A549 (cell line): ENCODE measurements at regions not wholly inside any gene's neighbourhood (a gene's known extent, or its start where the extent isn't known, plus 50 kb on each side); places are given as distances from the start of the nearest gene placed in this dataset.

Source experiments
- ATAC-seq, 2 experiments: fragments of 200-7000 bp in 1 of 2; fragments of >200 bp in 1 of 2; cut with Nextera tagmentation in 1 of 2; cut with Tn5 transposase in 1 of 2; 3 replicates each; pipeline versions ENCODE4 v1.8.0 to v1.9.1; 2018 to 2020; ENCODE audit warnings: mild to moderate bottlenecking in 1 of 2, moderate library complexity in 1 of 2
- CTCF ChIA-PET: fragments of 300-600 bp; sonication (Branson Sonifier 250); formaldehyde crosslinking; extraction: SDS; loops from one replicate; lab custom pipeline; 2021; ENCODE audit warnings: antibody characterized with exemption, inconsistent platforms; lab: Yijun Ruan, JAX
- POLR2A ChIA-PET: fragments of 350-600 bp; formaldehyde crosslinking; extraction: SDS; loops from one replicate; lab custom pipeline; 2021; ENCODE audit warnings: antibody characterized with exemption, inconsistent platforms; lab: Yijun Ruan, JAX
- DNase-seq, 2 experiments: peaks; one replicate each; pipeline versions ENCODE4 v3.0.0 to v3.0.0-alpha.2; 2011 to 2016; ENCODE audit warnings: low read depth in 1 of 2, low spot score in 1 of 2
- FAIRE-seq: peaks from 2 replicates; lab custom pipeline; 2011; peaks lifted over from hg19 to GRCh38; lab: Jason Lieb, UNC
- H3K27ac ChIP-seq, 2 experiments: fragments of >200 bp; sonication (Bioruptor Twin); formaldehyde crosslinking; 3 replicates each; pipeline ENCODE4 v1.5.1; 2016 to 2017
- H3K4me1 ChIP-seq: fragments of >200 bp; sonication (Bioruptor Twin); formaldehyde crosslinking; 3 replicates; pipeline ENCODE4 v1.6.1; 2016
- H3K4me2 ChIP-seq: fragments of >200 bp; sonication (Bioruptor Twin); formaldehyde crosslinking; 3 replicates; pipeline ENCODE4 v1.6.1; 2016
- H3K4me3 ChIP-seq: fragments of >200 bp; sonication (Bioruptor Twin); formaldehyde crosslinking; 3 replicates; pipeline ENCODE4 v1.5.1; 2016
- H3K9me3 ChIP-seq: fragments of >200 bp; sonication (Bioruptor Twin); formaldehyde crosslinking; 3 replicates; pipeline ENCODE4 v1.6.1; 2016
- BCL3 ChIP-seq: fragments of >200 bp; sonication (Bioruptor Twin); formaldehyde crosslinking; IDR thresholded peaks from 3 replicates; pipeline ENCODE4 v1.6.1; 2016
- CBX2 ChIP-seq: fragments of 200-600 bp; sonication (generic); IDR thresholded peaks from 2 replicates; pipeline ENCODE4 v1.6.1; 2016; ENCODE audit warnings: low read depth, mild to moderate bottlenecking, borderline replicate concordance
- CEBPB ChIP-seq, 2 experiments: fragments of >200 bp in 1 of 2; sonication (Bioruptor Twin) in 1 of 2; formaldehyde crosslinking in 1 of 2; IDR thresholded peaks; 2 replicates each; pipeline ENCODE4 v1.6.1; 2012 to 2016
- CHD4 ChIP-seq: fragments of 200-600 bp; sonication (generic); IDR thresholded peaks from 2 replicates; pipeline ENCODE4 v1.6.1; 2016; ENCODE audit warnings: antibody characterized with exemption, mild to moderate bottlenecking, borderline replicate concordance
- CTCF ChIP-seq: fragments of >200 bp; sonication (Bioruptor Twin); formaldehyde crosslinking; IDR thresholded peaks from 3 replicates; pipeline ENCODE4 v1.5.1; 2016
- E2F6 ChIP-seq: IDR thresholded peaks from 2 replicates; pipeline ENCODE4 v1.6.1; 2012; ENCODE audit warnings: low read depth, borderline replicate concordance
- EHMT2 ChIP-seq: fragments of 200-600 bp; sonication (generic); IDR thresholded peaks from 2 replicates; pipeline ENCODE4 v1.6.1; 2016; ENCODE audit warnings: antibody characterized with exemption, low read depth, mild to moderate bottlenecking, moderate library complexity
- ELK1 ChIP-seq: fragments of 150-350 bp; IDR thresholded peaks from 2 replicates; pipeline ENCODE4 v1.6.1; 2014; ENCODE audit warnings: low read depth, mild to moderate bottlenecking, low read length
- EP300 ChIP-seq, 2 experiments: fragments of >200 bp; sonication (Bioruptor Twin); formaldehyde crosslinking; IDR thresholded peaks; 2 replicates in 1 of 2; 3 replicates in 1 of 2; pipeline ENCODE4 v1.6.1; 2016 to 2017
- FOSB ChIP-seq: fragments of 250-450 bp; sonication (Bioruptor Pico); IDR thresholded peaks from 2 replicates; pipeline ENCODE4 v1.5.0; 2020; ENCODE audit warnings: mild to moderate bottlenecking, moderate library complexity
- GATA3 ChIP-seq: IDR thresholded peaks from 2 replicates; pipeline ENCODE4 v1.6.1; 2012; ENCODE audit warnings: borderline replicate concordance
- HES2 ChIP-seq: fragments of >200 bp; sonication (Bioruptor Twin); formaldehyde crosslinking; IDR thresholded peaks from 2 replicates; pipeline ENCODE4 v1.6.1; 2016
- HOXB13 ChIP-seq: fragments of 250-450 bp; sonication (Bioruptor Pico); IDR thresholded peaks from 2 replicates; pipeline ENCODE4 v1.5.0; 2020; ENCODE audit warnings: low read depth, mild to moderate bottlenecking, moderate library complexity
- JUN ChIP-seq, 2 experiments: fragments of >200 bp; sonication (Bioruptor Twin); formaldehyde crosslinking; IDR thresholded peaks; 2 replicates in 1 of 2; 3 replicates in 1 of 2; pipeline ENCODE4 v1.6.1; 2016 to 2017
- KDM5A ChIP-seq: fragments of 200-600 bp; sonication (generic); IDR thresholded peaks from 2 replicates; pipeline ENCODE4 v1.6.1; 2016; ENCODE audit warnings: antibody characterized with exemption, mild to moderate bottlenecking
- MAFK ChIP-seq: fragments of 450-650 bp; IDR thresholded peaks from 2 replicates; pipeline ENCODE4 v1.6.1; 2014; ENCODE audit not compliant: partially characterized antibody
- MAZ ChIP-seq: fragments of 150-350 bp; IDR thresholded peaks from 2 replicates; pipeline ENCODE4 v1.6.1; 2014; ENCODE audit warnings: antibody characterized with exemption, low read depth, low read length, borderline replicate concordance
- MYC ChIP-seq: IDR thresholded peaks from 2 replicates; pipeline ENCODE4 v1.6.1; 2012; ENCODE audit warnings: mild to moderate bottlenecking, inconsistent platforms, low read length, improper control_type of control experiment, borderline replicate concordance
- NFE2L2 ChIP-seq: fragments of 150-350 bp; conservative IDR thresholded peaks from 2 replicates; pipeline ENCODE4 v1.6.1; 2014; ENCODE audit warnings: low read length
- PHF8 ChIP-seq: fragments of 200-600 bp; sonication (generic); IDR thresholded peaks from 2 replicates; pipeline ENCODE4 v1.6.1; 2016; ENCODE audit warnings: low read depth, mild to moderate bottlenecking, antibody characterized with exemption, moderate library complexity, borderline replicate concordance
- POLR2A ChIP-seq: IDR thresholded peaks from 2 replicates; pipeline ENCODE4 v1.6.1; 2012; ENCODE audit warnings: mild to moderate bottlenecking, low read length
- POLR2AphosphoS2 ChIP-seq: conservative IDR thresholded peaks from 2 replicates; pipeline ENCODE4 v1.6.1; 2012; ENCODE audit warnings: low read length, improper control_type of control experiment, inconsistent platforms
- RAD21 ChIP-seq, 2 experiments: fragments of >200 bp in 1 of 2; sonication (Bioruptor Twin) in 1 of 2; formaldehyde crosslinking in 1 of 2; IDR thresholded peaks in 1 of 2; conservative IDR thresholded peaks in 1 of 2; 2 replicates in 1 of 2; 3 replicates in 1 of 2; pipeline ENCODE4 v1.6.1; 2012 to 2018; ENCODE audit warnings: inconsistent platforms in 1 of 2
- RARB ChIP-seq: fragments of 250-450 bp; sonication (Bioruptor Pico); IDR thresholded peaks from 2 replicates; pipeline ENCODE4 v1.8.0; 2021; ENCODE audit warnings: mild to moderate bottlenecking, moderate library complexity
- TFCP2L1 ChIP-seq: fragments of 250-450 bp; sonication (Bioruptor Pico); IDR thresholded peaks from 2 replicates; pipeline ENCODE4 v1.5.0; 2021; ENCODE audit warnings: mild to moderate bottlenecking
- TP53 ChIP-seq: fragments of 250-450 bp; sonication (Bioruptor Pico); IDR thresholded peaks from 2 replicates; pipeline ENCODE4 v1.5.0; 2021; ENCODE audit warnings: mild to moderate bottlenecking, moderate library complexity
- USF2 ChIP-seq: fragments of 450-650 bp; IDR thresholded peaks from 2 replicates; pipeline ENCODE4 v1.6.1; 2014; ENCODE audit warnings: antibody characterized with exemption
- ZC3H11A ChIP-seq: fragments of 450-650 bp; IDR thresholded peaks from 2 replicates; pipeline ENCODE4 v1.6.1; 2014; ENCODE audit warnings: antibody characterized with exemption, mild to moderate bottlenecking
- ZNF302 ChIP-seq: fragments of 250-450 bp; sonication (Bioruptor Pico); IDR thresholded peaks from 2 replicates; pipeline ENCODE4 v1.9.0; 2021; ENCODE audit warnings: inconsistent platforms, mild to moderate bottlenecking, moderate library complexity
- ZSCAN20 ChIP-seq: fragments of 250-450 bp; sonication (Bioruptor Pico); IDR thresholded peaks from 2 replicates; pipeline ENCODE4 v1.8.0; 2022; ENCODE audit warnings: mild to moderate bottlenecking, moderate library complexity
- WGBS: methylation state at CpG from one replicate; pipeline ENCODE4 v1.1.6; 2017; ENCODE audit errors: missing lambda C conversion rate; 5-methylcytosine and 5-hydroxymethylcytosine counted together

GRCh38 chr11:15446929-15447328, 332.2 kb downstream of the INSC start:
- DNase-seq, result no peak

GRCh38 chr11:15451713-15452112, 337.0 kb downstream of the INSC start:
- ATAC-seq (no peak), DNase-seq (no peak), FAIRE-seq (no peak)
- CTCF ChIA-PET, result interaction anchor here (1.2 kb wide), 1 partner anchor 11 kb away, joined by 3 read pairs; no protein-coding TSS in a partner anchor
- POLR2A ChIA-PET, result no interaction called here
- H3K4me3 ChIP-seq, result no peak overlapping the region
- 42% methylated on average over 2 of the region's 2 CpGs for WGBS
- H3K9me3 ChIP-seq, result no peaks in the 10 kb centered on the region
- no peaks in the 10 kb centered on the region for H3K4me1 ChIP-seq
- H3K27ac ChIP-seq, result no peak overlapping the region
- H3K4me2 ChIP-seq, result no peak overlapping the region
- TF ChIP-seq ZNF302 (CRISPR knock-in tag), result no peak
- TF ChIP-seq HES2, result no peak
- TF ChIP-seq GATA3, result no peak
- no peak for TF ChIP-seq BCL3
- TF ChIP-seq JUN (IDR thresholded peaks at IDR 0.05), result no peak
- TF ChIP-seq TFCP2L1 (CRISPR knock-in tag), result no peak
- TF ChIP-seq MYC, result no peak
- no peak for TF ChIP-seq CHD4
- TF ChIP-seq PHF8, result no peak
- no peak for TF ChIP-seq RARB (CRISPR knock-in tag)
- no peak for TF ChIP-seq EP300 (IDR thresholded peaks at IDR 0.05)
- no peak for TF ChIP-seq ELK1
- TF ChIP-seq MAFK, result no peak
- no peak for TF ChIP-seq CBX2
- TF ChIP-seq RAD21 (conservative IDR thresholded peaks at IDR 0.05 in 1 of 2, IDR thresholded peaks at IDR 0.05 in 1 of 2), result no peak

More at GRCh38 chr11:15446929-15447328, 332.2 kb downstream of the INSC start:
- FAIRE-seq (no peak), ATAC-seq (no peak)
- ChIA-PET POLR2A (no interaction called here), CTCF (no interaction called here)
- Histone ChIP-seq H3K4me3 (no peak overlapping the region), H3K4me2 (no peak overlapping the region), H3K27ac (no peak overlapping the region), H3K4me1 (no peaks in the 10 kb centered on the region), H3K9me3 (no peaks in the 10 kb centered on the region)
- 14% methylated on average over 3 of the region's 3 CpGs for WGBS
- TF ChIP-seq KDM5A (no peak), ZC3H11A (no peak), CTCF (no peak), EHMT2 (no peak), E2F6 (no peak), POLR2A (no peak), TP53 (no peak), HOXB13 (CRISPR knock-in tag) (no peak), ZSCAN20 (CRISPR knock-in tag) (no peak), MAZ (no peak), USF2 (no peak), ZNF302 (CRISPR knock-in tag) (no peak), JUN (IDR thresholded peaks at IDR 0.05) (no peak), NFE2L2 (no peak), ELK1 (no peak), POLR2AphosphoS2 (no peak), FOSB (CRISPR knock-in tag) (no peak), CBX2 (no peak), CEBPB (IDR thresholded peaks at IDR 0.05) (no peak)
